ENCODE measurements at regions not wholly inside any gene's neighbourhood (a gene's known extent, or its start where the extent isn't known, plus 50 kb on each side); places are given as distances from the start of the nearest gene placed in this dataset.
A peak's percentile ranks its signal among the peaks of the same experiment; 100 is the strongest.

DNA sequence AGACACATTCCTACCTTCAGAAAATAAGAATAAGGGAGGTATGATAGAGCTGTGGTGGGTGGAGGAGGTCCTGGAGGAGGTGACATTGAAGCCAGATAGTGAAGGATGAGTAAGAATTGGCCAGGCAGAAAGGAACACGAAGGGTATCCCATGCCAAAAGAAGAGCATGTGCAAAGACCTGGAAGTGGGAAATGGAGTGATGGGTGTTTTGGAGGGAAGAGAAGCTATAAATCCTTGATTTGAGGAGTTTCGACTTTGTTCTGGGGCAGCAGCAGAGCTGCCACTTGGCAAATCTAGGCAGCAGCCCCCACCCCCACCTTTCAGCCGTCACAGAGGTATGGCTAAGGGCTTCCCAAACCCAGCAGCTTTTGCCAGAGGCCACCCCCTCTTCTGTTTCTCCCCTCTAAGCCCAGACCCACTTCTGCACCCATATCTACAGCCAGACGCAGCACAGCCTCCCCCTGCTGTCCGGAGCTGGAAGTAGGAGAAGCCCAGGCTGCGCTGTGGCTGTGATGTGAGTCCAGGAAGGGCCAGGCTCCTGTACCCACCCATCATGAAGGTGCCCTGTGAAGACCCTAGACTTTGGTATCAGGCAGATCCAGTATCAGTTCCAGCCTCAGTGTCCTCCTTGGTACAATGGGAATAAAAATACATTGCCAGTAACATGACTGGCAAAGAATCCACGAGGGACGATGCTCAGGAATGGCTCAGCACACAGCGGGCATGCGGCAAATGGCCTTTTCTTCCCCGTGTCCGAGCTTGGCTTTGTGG is 188.7 kb upstream of the LINGO1 start:
- peak in 1 of 2 donors; percentile 11 for DNase-seq (ENCODE audit: low read depth in 2 of 2)

DNA sequence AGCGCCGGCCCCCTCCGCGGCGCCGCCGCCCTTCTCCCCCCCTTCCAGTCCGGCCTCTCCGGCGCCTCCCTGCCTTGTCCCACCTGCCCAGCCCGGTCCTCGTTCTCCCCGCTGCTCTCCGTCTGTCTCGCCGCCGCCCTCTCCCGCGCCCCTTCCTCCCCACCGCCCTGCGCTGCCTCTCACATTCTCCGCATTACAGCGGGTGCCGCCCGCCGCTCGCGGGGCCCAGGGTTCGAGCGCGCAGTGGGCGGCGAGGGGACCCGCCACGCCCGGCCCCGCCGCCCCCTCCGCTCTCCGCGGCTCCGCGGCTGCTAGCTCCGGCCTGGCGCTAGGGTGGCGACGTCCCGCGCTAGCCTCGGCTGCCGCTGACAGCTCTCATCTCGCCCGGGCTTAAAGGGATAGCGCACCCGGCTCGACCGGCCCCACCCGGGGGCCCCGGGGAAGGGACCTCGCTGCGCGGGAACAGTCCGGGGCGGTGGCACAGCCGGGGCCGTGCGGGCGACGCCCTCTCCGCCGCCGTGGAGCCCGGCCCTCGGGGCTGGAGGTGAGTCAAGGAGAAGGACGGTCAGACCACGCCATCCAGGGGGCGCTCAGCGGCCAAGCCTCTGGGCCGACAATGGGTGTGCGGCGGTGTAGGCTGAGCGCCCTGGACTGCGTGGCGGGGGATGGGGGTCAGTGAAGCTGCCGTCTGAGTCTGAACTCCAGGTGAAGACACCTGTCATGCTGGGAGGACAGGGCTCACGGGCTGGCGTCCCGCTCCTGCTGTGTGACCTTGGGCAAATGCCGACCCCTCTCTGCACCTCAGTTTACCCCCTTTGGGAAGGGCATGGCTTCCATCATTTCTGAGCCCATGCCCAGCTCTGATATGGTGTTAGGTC is 187.4 kb upstream of the LINGO1 start:
- DNase-seq (ENCODE audit: low read depth in 2 of 2): no peak

DNA sequence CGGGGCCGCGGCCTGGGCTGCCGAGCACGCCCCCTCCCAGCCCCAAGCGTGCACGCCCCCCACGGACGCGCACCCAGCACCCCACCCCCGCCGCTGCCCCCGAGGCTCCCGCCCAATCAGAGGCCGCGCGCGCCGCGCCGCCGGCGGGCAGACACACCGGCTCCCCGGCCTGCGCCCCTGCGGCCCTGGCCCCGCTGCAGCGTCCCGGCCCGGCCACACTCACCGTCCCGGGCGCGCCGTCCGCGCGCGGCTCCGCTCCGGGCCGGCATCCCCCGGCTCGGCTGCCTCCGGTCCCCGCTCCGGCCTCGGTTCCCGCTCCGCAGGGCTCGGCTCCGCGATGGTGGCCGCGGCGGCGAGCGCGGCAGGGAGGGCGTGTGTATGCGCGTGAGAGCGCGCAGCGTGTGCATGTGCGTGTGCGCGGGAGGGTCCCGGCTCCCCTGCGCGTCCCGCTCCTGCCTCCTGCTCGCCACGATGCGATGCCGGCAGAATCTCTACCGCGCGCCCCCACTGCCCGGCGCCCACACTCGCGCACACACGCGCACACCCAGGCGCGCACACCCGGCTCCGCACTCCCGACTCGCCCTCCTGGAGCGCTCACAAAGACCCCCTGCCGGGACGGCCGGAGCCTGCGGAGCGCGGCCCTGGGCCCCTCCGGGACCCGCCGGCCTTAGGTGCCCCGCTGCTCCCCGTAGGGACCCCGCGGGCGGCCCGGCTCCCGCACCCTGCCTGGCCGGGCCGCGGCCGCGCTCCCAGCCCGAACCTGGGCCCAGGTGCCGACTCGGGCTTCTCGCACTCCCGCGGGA is 186.5 kb upstream of the LINGO1 start:
- DNase-seq (ENCODE audit: low read depth in 2 of 2): no peak

GRCh38 chr15:77818484-77819047 is 185.9 kb upstream of the LINGO1 start:
- no peak for DNase-seq (ENCODE audit: low read depth in 2 of 2)

DNA sequence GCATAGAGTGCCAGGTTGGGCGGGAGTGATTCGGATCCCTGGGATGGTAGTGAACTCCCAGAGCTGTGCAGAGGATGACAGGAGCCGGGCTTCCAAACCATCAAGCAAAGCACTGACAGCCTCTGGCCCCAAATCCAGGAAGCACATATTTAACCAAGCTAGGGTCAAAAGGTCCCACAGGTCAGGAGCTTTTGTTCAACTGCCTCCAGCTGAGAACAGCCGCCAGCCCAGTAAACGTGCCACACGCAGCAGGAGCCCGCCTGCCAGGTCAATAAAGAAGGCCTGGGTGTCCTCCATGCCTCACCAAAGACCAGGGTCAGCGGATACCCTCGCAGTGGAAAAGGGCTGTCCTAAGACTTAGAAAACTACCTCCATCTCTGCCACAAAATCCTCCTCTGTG is 184.7 kb upstream of the LINGO1 start:
- DNase-seq (ENCODE audit: low read depth in 2 of 2): no peak

DNA sequence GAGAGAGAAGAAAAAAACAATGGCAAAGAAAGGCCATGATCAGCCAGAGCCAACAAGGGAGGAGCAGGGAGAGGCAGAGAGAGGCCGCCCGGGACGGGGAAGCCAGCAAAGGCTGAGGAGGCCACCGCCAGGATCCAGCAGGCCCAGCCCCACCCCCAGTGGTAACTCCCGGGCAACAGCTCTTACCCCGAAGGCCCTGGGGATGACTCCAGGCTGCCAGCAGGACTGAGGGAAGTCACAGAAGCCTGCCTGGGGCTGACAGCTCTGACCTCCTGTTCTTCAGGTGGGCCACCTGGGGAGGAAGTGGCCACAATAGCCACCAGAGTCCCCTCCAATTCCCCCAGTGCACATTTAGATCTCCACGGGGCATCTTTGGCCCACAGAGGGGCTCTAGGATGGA is 184.3 kb upstream of the LINGO1 start:
- DNase-seq (ENCODE audit: low read depth in 2 of 2): no peak

- no peak for DNase-seq (ENCODE audit: low read depth in 2 of 2)
Observed at GRCh38 chr15:77815015-77815414, 182.3 kb upstream of the LINGO1 start.

DNA sequence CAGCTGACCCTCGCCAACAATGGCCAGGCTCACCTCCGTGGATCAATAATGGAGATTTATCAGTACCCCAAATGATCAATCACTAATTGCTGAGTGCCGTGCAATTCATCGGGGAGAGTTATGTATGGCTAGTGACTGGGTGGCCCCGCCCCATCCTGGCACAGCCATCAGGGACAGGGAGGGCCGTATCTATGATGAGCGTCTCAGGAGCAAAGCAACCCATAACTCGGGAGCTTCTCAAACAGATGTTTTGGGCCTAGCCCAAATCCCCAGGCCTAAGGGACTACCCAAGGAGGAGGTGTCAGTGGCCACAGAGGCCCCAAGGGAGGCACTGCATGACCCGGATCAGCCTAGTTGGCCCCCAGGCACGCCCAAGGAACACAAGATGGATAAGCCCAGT is 180.0 kb upstream of the LINGO1 start:
- no peak for DNase-seq (ENCODE audit: low read depth in 2 of 2)

GRCh38 chr15:77811270-77811669 is 178.6 kb upstream of the LINGO1 start:
- no peak for DNase-seq (ENCODE audit: low read depth in 2 of 2)

GRCh38 chr15:77810130-77810571 is 177.4 kb upstream of the LINGO1 start:
- no peak for DNase-seq (ENCODE audit: low read depth in 2 of 2)

- no peak for DNase-seq (ENCODE audit: low read depth in 2 of 2)
Observed at GRCh38 chr15:77808581-77809177, 176.0 kb upstream of the LINGO1 start.

DNA sequence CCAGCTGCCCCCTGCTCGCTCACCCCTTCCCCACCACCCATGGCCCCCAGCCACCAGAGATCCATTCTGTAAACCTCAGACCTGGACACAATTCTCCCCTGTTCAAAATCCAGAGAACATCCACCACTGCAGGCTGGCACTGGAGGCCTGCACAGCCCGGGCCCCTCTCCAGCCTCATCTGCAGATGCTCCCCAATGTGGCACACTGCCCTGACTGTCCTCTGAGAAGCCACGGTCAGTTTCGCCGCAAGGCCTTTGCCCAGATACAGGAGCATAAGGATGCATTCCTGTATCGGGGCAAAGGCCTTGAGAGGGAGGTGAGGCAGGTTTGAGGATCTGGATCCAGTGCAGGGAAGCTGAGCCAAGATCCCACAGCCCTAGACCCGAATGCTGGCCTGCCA is 175.4 kb upstream of the LINGO1 start:
- DNase-seq (ENCODE audit: low read depth in 2 of 2): no peak

GRCh38 chr15:77807611-77808010 is 174.9 kb upstream of the LINGO1 start:
- no peak for DNase-seq (ENCODE audit: low read depth in 2 of 2)

DNA sequence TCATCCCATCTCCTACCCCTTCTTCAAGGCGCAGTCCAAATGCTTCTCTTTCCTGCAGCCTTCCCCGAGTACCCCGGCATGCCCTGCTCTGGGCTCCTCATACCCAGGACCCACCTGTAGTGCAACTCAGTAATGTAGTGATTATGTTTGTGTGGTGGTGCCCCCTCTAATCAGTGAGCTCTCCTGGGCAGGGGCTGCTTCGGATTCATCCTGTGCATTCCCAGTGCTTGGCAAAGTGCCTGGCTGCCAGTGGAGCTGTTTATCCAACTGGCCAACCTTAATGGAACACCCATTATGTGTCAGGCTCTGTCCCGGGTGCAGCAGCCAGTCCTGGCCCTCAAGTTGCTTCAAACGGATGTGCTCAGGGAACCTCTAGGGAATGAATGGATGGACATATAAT is 174.4 kb upstream of the LINGO1 start:
- DNase-seq (ENCODE audit: low read depth in 2 of 2): no peak

GRCh38 chr15:77804210-77804609 is 171.5 kb upstream of the LINGO1 start:
- DNase-seq (ENCODE audit: low read depth in 2 of 2): no peak

DNA sequence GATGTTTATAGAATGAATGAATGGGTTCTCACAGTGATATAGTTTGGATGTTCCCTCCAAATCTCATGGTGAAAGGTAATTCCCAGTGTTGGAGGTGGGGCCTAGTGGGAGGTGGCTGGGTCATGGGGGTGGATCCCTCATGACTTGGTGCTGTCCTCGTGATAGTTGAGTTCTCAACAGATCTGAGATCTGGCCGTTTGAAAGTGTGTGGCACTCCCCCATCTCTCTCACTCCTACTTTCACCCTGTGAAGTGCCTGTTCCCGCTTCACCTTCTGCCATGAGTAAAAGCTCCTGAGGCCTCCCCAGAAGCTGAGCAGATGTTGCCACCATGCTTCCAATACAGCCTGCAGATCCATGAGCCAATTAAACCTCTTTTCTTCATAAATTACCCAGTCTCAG is 170.8 kb upstream of the LINGO1 start:
- no peak for DNase-seq (ENCODE audit: low read depth in 2 of 2)

- DNase-seq (ENCODE audit: low read depth in 2 of 2): no peak
Observed at GRCh38 chr15:77800305-77800704, 167.6 kb upstream of the LINGO1 start.

DNA sequence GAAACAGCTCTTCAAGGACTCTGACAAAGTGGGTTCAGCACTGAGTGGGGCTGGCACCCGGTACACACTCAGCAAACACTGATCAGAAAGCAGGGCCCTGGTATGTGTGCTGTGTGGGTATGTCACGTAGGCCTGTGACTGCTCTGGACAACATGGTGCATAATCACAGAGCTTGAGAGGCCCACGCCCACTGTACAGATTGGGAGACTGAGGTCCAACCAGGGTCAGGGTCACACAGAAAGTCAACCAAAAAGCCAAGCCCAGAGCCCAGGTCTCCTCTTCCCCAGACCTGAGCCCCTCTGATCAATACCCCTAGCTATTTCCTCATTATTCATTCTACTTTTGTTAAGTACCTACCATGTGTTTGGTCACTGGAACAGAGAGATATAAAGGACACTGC is 166.1 kb upstream of the LINGO1 start:
- no peak for DNase-seq (ENCODE audit: low read depth in 2 of 2)

DNA sequence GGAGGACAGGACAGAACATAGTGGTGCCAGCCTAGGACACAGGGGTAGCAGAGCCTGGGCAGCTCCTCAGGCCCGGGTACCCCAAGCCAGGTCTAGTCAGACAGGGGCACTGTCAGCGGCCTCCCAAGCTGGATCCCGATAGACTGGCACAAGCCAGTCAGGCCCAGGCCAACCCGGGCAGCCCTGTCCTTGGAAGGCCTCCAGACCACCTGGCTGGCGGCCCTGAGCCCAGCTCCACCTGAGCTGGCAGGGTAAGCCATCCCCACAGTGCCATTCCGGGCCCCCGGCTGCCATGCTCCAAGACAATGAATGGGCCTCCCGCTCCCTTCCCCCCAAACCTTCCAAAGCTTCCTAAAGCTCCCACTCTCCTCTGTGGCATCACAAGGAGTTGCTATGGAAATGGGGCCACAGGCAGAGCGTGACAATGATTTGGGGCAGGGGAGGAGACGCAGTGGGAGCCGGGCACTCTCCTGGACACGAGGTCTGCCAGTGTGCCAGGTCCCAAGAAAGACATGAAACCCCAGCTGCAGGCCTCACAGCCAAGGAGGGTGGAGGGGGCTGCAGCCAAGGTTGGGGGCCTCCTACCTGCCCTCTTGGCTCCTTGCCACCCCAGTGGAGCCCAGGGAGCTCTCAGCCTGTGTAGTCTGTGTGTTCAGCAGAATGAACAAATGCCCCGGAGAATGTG is 165.6 kb upstream of the LINGO1 start:
- DNase-seq (ENCODE audit: low read depth in 2 of 2): no peak

GRCh38 chr15:77797270-77797669 is 164.6 kb upstream of the LINGO1 start:
- no peak for DNase-seq (ENCODE audit: low read depth in 2 of 2)

All from stimulated activated CD4-positive, alpha-beta T cell treated with anti-CD3 and anti-CD28 coated beads, Interleukin-1b, Interleukin-23, amount 100 ng/mL, for 4 hours (primary cell).